ENCODE measurements at regions not wholly inside any gene's neighbourhood (a gene's known extent, or its start where the extent isn't known, plus 50 kb on each side); places are given as distances from the start of the nearest gene placed in this dataset.
"Not testable (repeated sequence)": the region's sequence is repeated elsewhere in the genome, so short reads cannot be mapped to it uniquely, and the experiment has no call there.

DNA sequence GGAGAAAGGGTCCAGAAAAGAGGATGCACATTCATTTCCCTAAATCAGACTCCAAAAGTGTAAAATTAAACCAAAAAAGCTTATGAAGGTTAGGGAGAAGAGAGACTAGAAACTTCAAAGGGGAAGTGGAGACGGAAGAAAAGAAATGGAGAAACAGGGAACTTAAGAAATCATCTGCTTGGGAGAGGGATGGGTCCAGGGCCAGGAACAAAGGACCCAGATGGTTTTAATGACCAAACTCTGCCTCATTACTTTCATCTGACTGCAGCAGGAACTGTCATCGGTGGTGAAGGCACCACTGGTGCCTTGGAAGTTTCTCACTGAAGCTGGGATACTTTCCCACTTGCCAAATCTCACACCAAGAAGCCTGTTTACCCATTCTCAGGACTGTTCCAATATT, 70.5 kb upstream of the SLC4A7 start:
- DNase-seq = peak; percentile 45 to 73

DNA sequence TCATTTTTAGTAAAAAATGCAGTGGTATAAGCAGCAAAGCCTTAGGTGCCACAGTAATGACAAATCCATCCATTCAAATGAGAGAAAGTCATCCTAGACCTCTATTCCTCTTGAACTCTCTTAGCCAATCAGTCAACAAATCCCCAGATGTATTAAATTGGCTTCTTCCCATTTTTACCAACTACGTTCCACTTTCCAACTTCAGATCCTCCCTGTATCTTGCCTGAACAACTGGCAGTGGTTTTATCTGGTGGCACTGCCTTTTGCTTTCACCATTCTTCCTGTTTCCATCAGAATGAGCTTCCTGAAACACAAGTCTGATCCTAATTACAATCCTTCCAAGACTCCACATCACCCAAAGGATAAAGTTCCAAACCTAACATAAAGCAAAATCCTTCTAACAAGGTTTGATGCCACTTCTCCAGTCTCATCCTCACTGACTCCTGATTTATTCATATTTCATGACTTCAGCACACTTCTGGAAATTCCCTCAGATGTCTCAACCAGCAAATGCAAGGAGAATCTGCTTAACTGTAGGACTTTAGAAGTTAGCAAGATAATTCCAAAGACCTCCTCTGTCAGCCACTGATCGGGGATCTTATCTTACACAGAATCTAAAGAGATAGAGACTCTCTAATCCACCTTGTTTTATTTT, 69.8 kb upstream of the SLC4A7 start:
- DNase-seq = peak; percentile 32 to 35

DNA sequence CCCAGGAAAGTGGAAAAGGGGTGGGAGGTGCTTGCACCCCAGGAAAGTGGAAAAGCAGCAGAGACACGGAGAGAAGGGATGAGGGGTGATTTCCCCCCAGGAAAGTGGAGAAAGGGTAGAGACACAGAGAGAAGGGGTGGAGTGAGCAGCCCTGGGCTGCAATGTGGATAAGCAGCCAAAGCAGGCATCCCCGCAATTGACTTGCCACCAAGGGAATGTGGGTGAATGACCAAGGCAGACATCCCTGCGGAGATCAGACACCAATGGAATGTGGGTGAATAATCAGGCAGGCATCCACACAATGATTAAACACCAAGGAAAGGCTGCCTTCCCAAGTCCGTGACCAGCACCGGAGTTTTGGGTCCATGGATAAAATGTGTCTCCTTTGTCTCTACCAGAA, 68.5 kb upstream of the SLC4A7 start:
- not testable (repeated sequence) for DNase-seq

GRCh38 chr3:27551413-27551812, 67.2 kb upstream of the SLC4A7 start:
- not testable (repeated sequence) for DNase-seq

GRCh38 chr3:27545061-27545460, 60.9 kb upstream of the SLC4A7 start:
- no peak for DNase-seq

DNA sequence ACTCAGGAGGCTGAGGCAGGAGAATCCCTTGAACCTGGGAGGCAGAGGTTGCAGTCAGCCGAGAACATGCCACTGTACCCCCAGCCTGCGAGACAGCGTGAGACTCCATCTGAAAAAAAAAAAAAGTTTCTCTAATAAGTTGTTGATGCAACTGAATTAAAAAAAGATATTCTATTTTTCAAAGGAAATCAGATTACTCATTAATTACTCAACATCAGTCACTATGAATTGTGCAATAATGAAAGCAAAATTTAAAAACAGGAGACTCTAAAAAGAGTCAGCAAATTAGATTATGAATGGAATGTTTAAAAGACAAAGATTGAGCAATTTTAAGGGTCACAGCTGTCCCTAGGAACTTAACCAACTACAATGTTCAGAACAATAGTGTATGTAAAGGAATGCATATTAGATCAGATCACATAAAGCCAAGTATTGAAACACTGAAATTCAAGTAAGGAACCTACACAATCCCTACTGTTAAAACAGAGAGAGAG, 60.2 kb upstream of the SLC4A7 start:
- peak in 1 of 2 donors; percentile 76 for DNase-seq

GRCh38 chr3:27542476-27542875, 58.3 kb upstream of the SLC4A7 start:
- peak; percentile 9 to 43 for DNase-seq

- DNase-seq = peak; percentile 47 to 70
These were observed 56.0 kb upstream of the SLC4A7 start for GRCh38 chr3:27540231-27540630.

- DNase-seq = no peak
These were observed 52.3 kb upstream of the SLC4A7 start for GRCh38 chr3:27536491-27536890.

DNA sequence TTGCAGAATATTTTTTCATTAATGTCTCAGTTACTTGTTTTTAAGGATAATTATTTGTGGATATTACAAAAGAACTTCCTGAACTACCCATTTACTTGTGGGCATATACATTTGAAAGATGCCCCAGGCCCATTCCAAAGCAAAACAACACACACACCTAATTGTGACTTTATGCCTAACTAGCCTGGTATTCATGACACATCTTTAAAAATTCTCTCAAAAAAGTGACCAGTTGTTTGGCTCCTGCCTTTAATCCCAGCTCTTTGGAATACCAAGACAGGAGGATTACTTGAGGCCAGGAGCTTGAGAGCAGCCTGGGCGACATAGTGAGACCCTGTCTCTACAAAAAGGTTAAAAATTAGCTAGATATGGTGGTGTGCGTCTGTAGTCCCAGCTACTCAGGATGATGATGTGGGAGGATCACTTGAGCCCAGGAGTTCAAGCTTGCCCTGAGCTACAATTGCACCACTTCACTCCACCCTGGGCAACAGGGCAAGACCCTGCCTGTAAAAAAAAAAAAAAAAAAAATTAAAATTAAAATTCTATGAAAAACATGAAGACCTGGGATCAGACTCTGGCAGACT, 51.7 kb upstream of the SLC4A7 start:
- DNase-seq = no peak

- DNase-seq = peak; percentile 50 to 67
These were observed 49.8 kb upstream of the SLC4A7 start for GRCh38 chr3:27533718-27534573.
